HG03135 (cell line): ENCODE measurements at regions not wholly inside any gene's neighbourhood (a gene's known extent, or its start where the extent isn't known, plus 50 kb on each side); places are given as distances from the start of the nearest gene placed in this dataset.
"Not testable (repeated sequence)": the region's sequence is repeated elsewhere in the genome, so short reads cannot be mapped to it uniquely, and the experiment has no call there.

ENCODE experiments used
- ATAC-seq: cut with Tn5 transposase; IDR thresholded peaks from one replicate; pipeline ENCODE4 v1.9.1; 2021; ENCODE audit warnings: mild to moderate bottlenecking, moderate library complexity; ENCODE audit not compliant: unreplicated experiment

- ATAC-seq, result no peak
Measured at GRCh38 chr11:41519696-41520095, 60.2 kb upstream of the LRRC4C start.

- no peak for ATAC-seq
Measured at GRCh38 chr11:41522391-41522790, 62.9 kb upstream of the LRRC4C start.

- ATAC-seq, result no peak
Measured at GRCh38 chr11:41522899-41523672, 63.6 kb upstream of the LRRC4C start.

GRCh38 chr11:41527530-41527929 is 68.1 kb upstream of the LRRC4C start:
- no peak for ATAC-seq

DNA sequence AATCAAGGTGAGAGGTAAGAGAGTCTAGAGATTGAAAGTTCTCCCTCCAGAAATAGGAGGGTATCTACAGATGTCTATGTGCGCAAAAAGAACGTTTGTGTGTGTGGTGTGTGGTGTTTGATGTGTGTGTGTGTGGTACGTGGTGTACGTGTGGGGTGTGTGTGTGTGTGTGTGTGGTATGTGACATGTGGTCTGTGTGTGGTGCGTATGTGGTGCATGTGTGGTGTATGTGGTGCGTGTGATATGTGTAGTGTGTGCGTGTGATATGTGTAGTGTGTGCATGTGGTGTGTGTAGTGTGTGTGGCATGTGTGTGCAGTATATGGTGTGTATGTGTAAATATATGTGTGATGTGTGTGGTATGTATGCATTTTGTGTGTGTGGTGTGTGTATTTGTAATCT is 73.0 kb upstream of the LRRC4C start:
- no peak for ATAC-seq

DNA sequence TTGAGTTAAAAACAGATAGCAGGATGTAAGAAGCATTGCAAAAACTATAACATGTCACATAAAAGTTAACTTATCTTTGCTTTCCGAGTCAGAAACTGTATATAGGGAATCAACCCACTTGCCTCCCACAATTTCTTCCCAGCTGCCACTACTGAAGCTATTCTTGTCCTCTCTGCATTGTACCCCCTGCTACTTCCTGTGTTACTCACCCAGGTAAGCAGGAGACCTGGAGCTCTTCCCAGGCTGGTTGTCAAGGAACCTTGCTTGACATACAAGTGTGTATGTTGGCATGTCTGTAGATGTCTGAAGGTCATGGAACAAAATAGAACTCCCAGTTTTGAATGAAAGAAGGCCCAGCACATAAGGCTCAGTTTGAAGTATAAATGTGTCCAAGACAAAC is 74.3 kb upstream of the LRRC4C start:
- ATAC-seq, result no peak

DNA sequence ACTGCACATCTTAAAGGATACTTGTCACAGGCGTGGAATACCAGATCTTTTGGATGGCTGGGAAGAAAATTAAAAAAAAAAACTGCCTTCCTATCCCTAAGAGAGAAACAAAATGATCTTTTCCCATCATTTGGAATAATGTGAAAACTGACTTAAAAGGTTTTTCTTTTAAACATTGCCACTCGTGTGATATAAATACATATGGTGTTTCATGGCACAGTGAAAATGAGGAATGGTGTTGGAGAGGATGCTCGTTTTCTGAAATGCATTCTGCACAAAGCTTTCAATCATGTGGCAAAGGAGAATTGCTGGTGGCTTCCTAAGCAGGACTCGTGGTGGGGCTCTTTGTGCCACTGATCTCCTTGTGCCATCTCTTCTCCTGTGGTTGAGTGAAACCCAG is 74.9 kb upstream of the LRRC4C start:
- no peak for ATAC-seq

DNA sequence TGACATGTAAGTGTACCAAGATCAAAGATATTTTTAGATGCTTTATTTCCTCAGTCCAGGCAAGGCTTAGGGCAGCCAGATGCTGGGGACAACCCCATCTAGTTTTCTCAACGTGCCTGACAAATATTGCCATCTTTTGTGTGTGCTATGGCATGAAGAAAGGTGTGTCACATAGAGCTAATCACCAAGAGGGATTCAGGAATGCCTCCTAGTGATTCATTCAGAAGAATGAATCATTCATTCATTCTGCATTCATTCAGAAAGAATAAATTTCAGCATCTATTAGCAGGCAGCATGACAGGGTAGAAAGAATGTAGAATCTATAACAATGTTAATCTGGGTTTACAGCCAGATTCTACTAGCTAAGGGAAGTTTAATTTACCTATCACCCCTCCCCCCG is 75.4 kb upstream of the LRRC4C start:
- no peak for ATAC-seq

GRCh38 chr11:41536021-41536568 is 76.6 kb upstream of the LRRC4C start:
- no peak for ATAC-seq

GRCh38 chr11:41544902-41545301 is 85.5 kb upstream of the LRRC4C start:
- ATAC-seq, result not testable (repeated sequence)

DNA sequence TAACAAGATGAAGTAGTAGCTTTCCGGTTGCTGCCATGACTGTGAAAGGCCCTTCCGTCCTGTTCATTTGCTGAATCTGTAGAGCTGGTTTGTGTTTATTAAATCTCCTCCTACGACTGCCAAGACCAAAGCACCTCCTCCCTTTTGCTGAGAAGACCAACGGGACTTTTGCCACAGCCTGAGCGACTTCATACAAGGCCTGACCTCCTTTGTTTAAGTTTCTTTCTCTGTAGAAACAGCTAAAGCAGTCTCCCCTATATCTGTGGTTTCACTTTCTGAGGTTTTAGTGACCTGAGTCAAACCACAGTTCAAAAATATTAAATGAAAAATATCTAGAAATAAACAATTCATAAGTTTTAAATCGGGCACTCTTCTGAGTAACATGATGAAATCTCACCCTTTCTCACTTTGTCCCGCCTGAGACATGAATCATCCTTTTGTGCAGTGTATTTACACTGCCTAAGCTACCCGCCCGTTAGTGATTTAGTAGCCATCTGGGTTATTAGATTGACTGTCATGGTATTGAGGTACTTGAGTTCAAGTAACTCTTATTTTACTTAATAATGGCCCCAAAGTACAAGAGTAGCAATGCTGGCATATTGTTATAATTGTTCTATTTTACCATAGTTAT is 119.1 kb upstream of the LRRC4C start:
- ATAC-seq, result no peak

DNA sequence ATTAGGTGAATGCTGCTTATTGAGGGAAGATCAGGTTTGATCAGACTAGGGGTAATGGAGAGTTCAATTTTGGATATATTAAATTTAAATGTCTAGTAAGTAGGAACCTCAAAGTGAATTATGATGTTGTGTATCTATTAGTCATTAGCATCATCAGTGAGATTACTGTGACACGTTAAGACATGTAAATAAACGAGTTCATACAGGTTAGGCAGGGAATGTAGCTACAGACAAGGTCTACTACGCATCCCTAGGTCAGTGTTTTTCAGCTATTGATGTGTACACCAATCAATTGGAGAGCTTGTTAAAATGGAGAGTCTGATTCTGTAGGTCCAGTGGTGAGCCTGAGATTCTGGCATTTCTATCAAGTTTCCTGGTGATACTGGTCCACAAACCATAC is 120.1 kb upstream of the LRRC4C start:
- ATAC-seq, result no peak

DNA sequence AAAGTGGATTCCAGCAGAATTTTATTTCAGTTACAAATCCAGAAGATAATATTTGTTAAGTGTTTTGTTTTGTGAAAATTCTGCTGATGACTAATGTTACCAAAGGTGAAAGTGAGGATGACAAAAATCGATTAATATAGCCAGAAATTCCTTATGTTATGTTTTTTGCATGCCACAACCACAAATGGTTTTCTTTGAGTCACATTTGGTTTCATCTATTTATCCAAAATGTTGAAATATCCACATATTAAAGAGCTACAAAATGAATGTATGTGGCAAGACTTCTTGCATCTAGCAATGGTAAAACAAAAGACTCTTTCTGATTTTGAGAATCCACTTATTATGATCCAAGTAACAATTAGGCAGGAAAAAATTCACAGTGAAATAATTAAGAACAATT is 150.1 kb upstream of the LRRC4C start:
- no peak for ATAC-seq

GRCh38 chr11:41612415-41612814 is 153.0 kb upstream of the LRRC4C start:
- ATAC-seq, result no peak

DNA sequence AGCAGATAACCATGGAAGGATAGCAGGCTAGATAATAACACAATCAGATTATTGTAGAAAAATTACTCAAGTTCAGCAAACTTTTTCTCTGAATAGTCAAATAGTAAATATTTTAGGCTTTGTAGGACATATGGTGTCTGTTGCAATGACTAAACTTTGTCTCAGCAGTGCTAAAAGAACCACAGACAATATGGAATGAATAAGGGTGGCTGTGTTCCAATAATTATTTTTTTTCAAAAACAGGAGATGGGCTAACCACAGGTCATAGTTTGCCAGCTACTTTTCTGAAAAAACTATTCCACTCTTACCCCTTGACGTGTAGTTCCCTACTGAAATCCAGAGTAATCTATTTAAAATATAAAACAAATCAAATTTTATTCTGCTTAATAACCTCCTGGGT is 153.9 kb upstream of the LRRC4C start:
- no peak for ATAC-seq

- ATAC-seq, result no peak
Measured at GRCh38 chr11:41622707-41623359, 163.4 kb upstream of the LRRC4C start.

DNA sequence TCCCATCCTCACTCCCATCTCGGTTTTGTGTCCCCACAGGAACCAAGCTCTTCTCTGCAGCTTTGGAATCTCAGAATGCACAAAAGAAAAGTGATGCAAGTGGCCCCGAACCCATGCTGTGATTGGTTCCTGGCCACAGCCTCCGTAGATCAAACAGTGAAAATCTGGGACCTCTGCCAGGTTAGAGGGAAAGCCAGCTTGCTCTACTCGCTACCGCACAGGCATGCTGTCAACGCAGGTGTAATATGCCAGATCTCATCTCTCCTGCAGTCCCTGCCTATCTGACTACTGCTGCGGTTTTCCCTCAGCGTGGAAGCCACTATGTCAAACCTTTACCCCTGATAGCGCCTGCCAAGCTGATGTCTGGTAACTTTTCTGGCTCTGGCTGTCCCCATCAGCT is 200.5 kb upstream of the LRRC4C start:
- no peak for ATAC-seq

- no peak for ATAC-seq
Measured at GRCh38 chr11:41660585-41660984, 201.1 kb upstream of the LRRC4C start.

GRCh38 chr11:41665441-41666360 is 206.2 kb upstream of the LRRC4C start:
- no peak for ATAC-seq

- no peak for ATAC-seq
Measured at GRCh38 chr11:41666951-41667653, 207.7 kb upstream of the LRRC4C start.
